PFSK-1 (cell line): ENCODE measurements at regions not wholly inside any gene's neighbourhood (a gene's known extent, or its start where the extent isn't known, plus 50 kb on each side); places are given as distances from the start of the nearest gene placed in this dataset.

ENCODE experiments used
- POLR2AphosphoS5 ChIP-seq: IDR thresholded peaks from 2 replicates; pipeline ENCODE4 v1.6.1; 2012; ENCODE audit warnings: low read depth, mild to moderate bottlenecking, control low read depth, low read length, moderate library complexity
- TF ChIP-seq, protein P1 (sequence below), 2 experiments: IDR thresholded peaks; 2 replicates each; pipeline versions ENCODE4 v1.6.1 to v1.8.0; 2011 to 2012; ENCODE audit warnings: low read depth in 2 of 2, low read length in 2 of 2, control low read depth in 1 of 2, inconsistent platforms in 1 of 2, mild to moderate bottlenecking in 1 of 2, moderate library complexity in 1 of 2; ENCODE audit not compliant: insufficient read depth in 1 of 2

DNA sequence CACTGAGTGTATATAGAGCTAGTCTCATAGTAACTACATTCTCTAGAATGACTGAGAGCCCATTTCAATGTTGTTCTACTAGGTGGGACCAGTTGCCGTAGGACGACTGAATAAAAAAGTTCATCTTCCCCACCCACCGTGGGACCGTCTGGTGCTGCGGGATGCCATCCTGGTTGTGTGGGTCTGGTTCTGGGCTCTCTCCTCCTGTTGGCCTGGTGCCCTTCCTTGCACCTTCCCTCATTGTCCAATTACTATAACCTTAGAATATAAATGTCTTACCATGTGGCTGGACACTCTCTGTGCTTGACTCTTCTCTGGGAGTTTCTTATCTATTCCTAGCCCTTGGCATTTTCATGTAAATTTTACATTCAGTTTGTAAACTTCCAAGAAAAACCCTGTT lies 344.4 kb downstream of the TCERG1L start:
- no peak for TF ChIP-seq POLR2AphosphoS5
- TF ChIP-seq, protein P1, sequence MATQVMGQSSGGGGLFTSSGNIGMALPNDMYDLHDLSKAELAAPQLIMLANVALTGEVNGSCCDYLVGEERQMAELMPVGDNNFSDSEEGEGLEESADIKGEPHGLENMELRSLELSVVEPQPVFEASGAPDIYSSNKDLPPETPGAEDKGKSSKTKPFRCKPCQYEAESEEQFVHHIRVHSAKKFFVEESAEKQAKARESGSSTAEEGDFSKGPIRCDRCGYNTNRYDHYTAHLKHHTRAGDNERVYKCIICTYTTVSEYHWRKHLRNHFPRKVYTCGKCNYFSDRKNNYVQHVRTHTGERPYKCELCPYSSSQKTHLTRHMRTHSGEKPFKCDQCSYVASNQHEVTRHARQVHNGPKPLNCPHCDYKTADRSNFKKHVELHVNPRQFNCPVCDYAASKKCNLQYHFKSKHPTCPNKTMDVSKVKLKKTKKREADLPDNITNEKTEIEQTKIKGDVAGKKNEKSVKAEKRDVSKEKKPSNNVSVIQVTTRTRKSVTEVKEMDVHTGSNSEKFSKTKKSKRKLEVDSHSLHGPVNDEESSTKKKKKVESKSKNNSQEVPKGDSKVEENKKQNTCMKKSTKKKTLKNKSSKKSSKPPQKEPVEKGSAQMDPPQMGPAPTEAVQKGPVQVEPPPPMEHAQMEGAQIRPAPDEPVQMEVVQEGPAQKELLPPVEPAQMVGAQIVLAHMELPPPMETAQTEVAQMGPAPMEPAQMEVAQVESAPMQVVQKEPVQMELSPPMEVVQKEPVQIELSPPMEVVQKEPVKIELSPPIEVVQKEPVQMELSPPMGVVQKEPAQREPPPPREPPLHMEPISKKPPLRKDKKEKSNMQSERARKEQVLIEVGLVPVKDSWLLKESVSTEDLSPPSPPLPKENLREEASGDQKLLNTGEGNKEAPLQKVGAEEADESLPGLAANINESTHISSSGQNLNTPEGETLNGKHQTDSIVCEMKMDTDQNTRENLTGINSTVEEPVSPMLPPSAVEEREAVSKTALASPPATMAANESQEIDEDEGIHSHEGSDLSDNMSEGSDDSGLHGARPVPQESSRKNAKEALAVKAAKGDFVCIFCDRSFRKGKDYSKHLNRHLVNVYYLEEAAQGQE (IDR thresholded peaks at IDR 0.05; ENCODE audit: insufficient read depth in 1 of 2, low read depth in 2 of 2, low read length in 2 of 2), result no peak
